MG63 (cell line): ENCODE measurements at regions not wholly inside any gene's neighbourhood (a gene's known extent, or its start where the extent isn't known, plus 50 kb on each side); places are given as distances from the start of the nearest gene placed in this dataset.
A peak's percentile ranks its signal among the peaks of the same experiment; 100 is the strongest.

Experiments
- DNase-seq: peaks from one replicate; pipeline ENCODE4 v3.0.0-alpha.2; 2020
- H3K27me3 ChIP-seq: fragments of 250-450 bp; sonication (Bioruptor Pico); 2 replicates; pipeline ENCODE4 v1.5.1; 2020; ENCODE audit warnings: mild to moderate bottlenecking, moderate library complexity
- H3K36me3 ChIP-seq: fragments of 250-450 bp; sonication (Bioruptor Pico); 2 replicates; pipeline ENCODE4 v1.5.1; 2020; ENCODE audit warnings: mild to moderate bottlenecking, moderate library complexity
- H3K4me3 ChIP-seq: fragments of 250-450 bp; sonication (Bioruptor Pico); 2 replicates; pipeline ENCODE4 v1.5.1; 2020; ENCODE audit warnings: mild to moderate bottlenecking, moderate library complexity
- H3K9me3 ChIP-seq: fragments of 250-450 bp; sonication (Bioruptor Pico); 2 replicates; pipeline ENCODE4 v1.5.1; 2020; ENCODE audit warnings: mild to moderate bottlenecking, moderate library complexity

DNA sequence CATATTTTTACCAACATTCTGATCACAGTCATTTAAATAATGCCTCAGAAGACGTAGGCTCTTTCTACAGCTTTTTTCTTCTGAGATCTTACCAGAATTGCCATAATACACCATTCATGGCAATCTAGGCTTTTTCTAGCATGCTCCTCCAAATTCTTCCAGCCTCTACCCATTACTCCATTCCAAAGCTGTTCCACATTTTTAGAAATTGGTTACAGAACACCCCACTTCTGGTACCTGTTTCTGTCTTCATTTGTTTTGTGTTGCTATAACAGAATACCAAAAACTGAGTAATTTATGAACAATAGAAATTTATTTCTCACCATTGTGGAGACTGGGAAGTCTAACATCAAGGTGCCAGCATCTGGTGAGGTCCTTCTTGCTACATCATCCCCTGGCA is 385.4 kb downstream of the BRINP2 start:
- H3K36me3 ChIP-seq = no peaks in the 10 kb centered on the region
- no peaks in the 10 kb centered on the region for H3K27me3 ChIP-seq
- H3K4me3 ChIP-seq = no peak overlapping the region
- DNase-seq = no peak
- H3K9me3 ChIP-seq = peaks cover 2% of the 10 kb centered on the region; the same call in 1 of the 2 replicates

DNA sequence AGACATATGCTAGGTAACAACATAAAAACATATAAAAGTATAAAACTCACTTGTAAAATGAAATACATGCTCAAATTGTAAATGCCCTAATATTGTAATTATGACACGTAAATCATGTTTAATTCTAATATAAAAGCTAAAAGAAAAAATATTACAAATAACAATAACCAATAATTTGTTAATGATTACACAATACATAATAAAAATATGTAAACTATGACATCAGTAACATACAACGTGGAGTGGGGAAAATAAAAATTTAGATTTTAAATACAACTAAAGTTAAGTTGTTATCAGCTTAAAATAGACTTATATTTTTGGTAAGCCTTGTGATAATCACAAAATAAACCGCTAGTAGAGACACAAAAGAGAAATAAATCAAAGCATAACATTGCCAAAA is 376.4 kb downstream of the BRINP2 start:
- no peaks in the 10 kb centered on the region for H3K9me3 ChIP-seq
- H3K4me3 ChIP-seq = no peak overlapping the region
- no peaks in the 10 kb centered on the region for H3K36me3 ChIP-seq
- no peaks in the 10 kb centered on the region for H3K27me3 ChIP-seq
- DNase-seq = no peak

DNA sequence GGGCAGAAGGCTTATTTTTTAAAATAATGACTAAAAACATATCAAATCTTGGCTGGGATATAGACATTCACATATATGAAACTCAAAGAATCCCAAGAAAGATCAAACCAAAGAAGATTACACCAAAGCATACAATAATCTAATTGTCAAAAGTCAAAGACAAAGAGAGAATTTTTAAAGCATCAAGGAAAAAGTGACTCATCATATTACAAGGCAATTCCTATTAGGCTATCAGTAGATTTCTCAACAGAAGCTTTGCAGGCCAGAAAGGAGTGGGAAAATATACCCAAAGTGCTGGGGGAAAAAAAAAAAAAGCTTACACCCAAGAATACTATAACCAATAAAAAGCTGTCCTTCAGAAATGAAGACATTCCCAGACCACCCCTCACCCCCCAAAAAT is 375.6 kb downstream of the BRINP2 start:
- no peaks in the 10 kb centered on the region for H3K36me3 ChIP-seq
- no peak overlapping the region for H3K4me3 ChIP-seq
- no peaks in the 10 kb centered on the region for H3K9me3 ChIP-seq
- no peak for DNase-seq
- H3K27me3 ChIP-seq = no peaks in the 10 kb centered on the region

DNA sequence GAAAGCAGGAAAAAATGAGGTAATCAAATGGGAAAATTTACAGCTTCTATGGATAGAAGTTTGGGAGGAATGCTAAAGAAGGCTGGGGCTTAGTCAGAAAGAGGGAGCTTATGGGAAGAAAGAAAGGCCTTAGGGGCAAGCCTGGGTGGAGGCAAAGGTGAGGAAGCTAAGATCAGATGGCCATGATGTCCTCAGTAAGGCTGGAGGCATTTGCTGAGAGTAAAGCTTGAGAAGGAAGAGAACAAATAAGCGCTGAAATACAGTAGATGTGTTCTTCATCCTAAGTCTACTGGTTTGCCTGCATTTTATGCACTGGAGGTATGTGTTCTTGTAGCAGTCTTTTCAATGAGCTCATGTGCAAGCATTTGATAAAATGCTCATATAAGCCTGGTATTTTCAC is 355.4 kb downstream of the BRINP2 start:
- H3K36me3 ChIP-seq = no peaks in the 10 kb centered on the region
- H3K4me3 ChIP-seq = no peak overlapping the region
- H3K9me3 ChIP-seq = no peaks in the 10 kb centered on the region
- no peaks in the 10 kb centered on the region; the same call in none of the 2 replicates for H3K27me3 ChIP-seq
- no peak for DNase-seq

DNA sequence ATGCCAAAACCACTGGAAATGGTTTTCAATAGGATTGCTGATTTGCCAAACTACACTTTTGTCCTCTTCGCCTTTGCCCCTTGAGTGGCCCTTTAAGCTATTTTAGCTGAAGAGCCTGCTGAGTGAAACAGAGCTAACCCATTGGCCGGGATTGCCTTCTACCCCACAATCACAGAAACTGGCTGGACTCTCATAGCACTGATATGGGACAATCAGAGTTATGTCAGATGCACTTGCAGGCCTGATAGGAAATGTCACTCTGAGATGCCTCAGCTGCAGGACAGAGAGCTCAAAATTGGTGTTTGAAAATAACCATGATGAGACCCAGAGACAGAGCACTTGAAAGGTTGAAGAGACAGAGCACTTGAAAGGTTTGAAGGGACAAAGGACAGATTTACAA is 354.4 kb downstream of the BRINP2 start:
- no peaks in the 10 kb centered on the region; the same call in none of the 2 replicates for H3K27me3 ChIP-seq

DNA sequence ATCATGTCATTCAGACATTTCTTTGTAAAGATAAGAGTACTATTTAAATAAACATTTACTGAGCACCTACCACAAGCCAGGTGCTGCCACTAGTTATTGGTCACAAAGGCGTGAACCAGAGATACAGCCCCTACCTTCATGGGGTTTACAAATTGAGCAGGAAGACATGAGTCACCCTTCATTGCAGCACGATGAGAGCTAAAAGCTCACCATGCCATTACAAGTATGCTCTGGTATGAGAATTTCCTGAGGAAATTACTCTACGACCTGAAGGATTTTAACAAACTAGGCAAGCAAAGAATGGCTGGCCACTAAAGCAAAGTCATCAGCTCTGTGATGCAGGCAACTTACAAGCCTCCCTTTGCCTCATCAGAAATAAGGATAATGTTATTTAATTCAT is 346.8 kb downstream of the BRINP2 start:
- Histone ChIP-seq H3K36me3 (no peaks in the 10 kb centered on the region), H3K4me3 (no peak overlapping the region), H3K27me3 (no peaks in the 10 kb centered on the region; the same call in none of the 2 replicates), H3K9me3 (no peaks in the 10 kb centered on the region; the same call in 1 of the 2 replicates)
- DNase-seq = no peak

More for the DNA sequence above, 354.4 kb downstream of the BRINP2 start:
- H3K36me3 ChIP-seq = no peaks in the 10 kb centered on the region
- H3K9me3 ChIP-seq = no peaks in the 10 kb centered on the region
- no peak for DNase-seq
- H3K4me3 ChIP-seq = no peak overlapping the region

DNA sequence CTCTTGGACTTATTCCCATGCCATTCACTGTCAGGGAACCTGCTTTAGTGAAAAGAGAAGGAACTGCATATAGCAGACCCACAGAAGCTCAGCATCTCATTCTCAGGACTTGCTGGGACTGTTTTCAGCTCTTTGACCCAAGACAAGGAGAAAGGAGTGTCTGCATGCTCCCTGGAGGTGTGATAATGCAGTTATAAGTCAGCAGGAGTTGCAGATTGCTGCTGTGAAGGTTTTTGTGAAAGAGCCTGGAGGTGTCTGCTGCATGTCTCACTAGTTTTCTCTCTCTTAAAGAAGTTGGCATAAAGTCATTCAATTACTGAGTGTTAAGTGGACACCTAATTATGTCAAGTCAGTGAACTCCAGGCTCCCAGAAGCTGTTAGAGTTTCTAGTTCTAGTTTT is 343.4 kb downstream of the BRINP2 start:
- Histone ChIP-seq H3K9me3 (no peaks in the 10 kb centered on the region; the same call in 1 of the 2 replicates), H3K27me3 (no peaks in the 10 kb centered on the region), H3K4me3 (no peak overlapping the region), H3K36me3 (no peaks in the 10 kb centered on the region)
- DNase-seq = no peak

DNA sequence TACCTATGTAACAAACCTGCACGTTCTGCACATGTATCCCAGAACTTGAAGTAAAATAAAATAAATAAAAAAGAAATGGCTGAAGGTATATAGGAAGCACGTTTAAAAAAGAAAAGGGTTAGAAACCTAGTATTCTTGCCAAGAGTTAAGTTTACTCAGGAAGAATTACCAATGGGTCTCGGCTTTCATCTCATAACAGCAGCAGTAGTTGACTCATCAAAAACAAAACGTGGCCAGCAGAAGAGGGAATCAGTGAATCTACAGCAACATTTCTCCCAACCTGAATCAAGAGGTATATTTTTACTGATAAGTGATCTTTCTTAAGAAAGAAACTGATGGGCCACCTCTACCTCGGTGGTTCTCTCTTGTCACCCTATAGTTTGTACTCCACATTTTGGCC is 340.3 kb downstream of the BRINP2 start:
- no peak overlapping the region for H3K4me3 ChIP-seq
- peaks cover 8% of the 10 kb centered on the region for H3K9me3 ChIP-seq
- no peaks in the 10 kb centered on the region for H3K36me3 ChIP-seq
- DNase-seq = peak; percentile 23
- H3K27me3 ChIP-seq = no peaks in the 10 kb centered on the region

DNA sequence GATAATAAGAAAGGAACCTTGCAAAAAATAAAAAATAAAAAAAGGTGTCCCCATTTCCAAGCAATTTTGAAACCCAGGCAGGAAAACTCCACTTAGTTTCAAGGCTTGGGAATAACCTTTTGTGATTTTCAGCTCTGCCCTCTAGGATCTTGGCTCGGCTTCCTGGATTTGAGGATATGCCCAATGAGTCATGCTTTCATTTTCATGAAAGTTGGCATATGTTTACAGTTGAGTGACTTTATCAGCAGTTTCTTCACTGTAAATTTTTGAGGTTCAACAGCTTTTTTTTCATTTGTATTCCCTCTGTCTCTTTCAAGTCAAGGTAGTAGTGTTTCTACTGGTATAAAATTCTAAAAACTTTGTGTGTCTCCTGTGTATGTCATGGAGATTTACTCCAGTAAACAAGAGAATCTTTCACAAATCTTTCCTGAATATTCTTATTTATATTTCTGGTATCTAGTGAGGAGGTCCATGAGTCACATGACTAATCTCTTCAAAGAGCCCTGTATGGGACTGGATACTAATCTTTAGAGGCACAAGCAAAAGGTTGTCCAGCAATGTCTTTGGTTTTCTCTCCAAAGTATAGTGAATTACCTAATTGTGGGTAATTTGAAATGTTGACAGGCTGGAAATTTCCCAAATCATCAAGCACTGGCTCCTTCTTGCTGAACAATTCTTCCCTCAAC is 335.3 kb downstream of the BRINP2 start:
- DNase-seq = peak; percentile 63
- Histone ChIP-seq H3K4me3 (no peak overlapping the region), H3K36me3 (no peaks in the 10 kb centered on the region), H3K9me3 (peaks cover 11% of the 10 kb centered on the region), H3K27me3 (no peaks in the 10 kb centered on the region)

DNA sequence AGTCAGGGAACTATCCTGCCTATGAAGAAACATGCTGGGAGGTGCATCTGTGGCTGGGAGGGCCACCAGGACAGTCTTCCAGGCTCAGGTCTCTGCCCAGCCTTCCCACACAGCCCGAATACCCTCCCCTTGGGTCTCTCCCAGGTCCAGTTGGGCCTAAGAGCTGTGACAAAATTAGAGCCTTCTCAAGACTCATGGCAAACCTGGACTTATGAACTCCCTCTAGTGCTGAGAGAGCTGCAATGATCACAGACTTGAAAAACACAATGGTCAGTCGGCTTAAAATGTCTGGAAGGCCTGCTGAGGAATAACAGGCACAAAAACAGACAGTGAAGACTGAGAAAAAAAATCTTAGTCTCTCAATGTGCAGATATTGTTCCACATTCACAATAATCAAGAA is 325.1 kb downstream of the BRINP2 start:
- H3K36me3 ChIP-seq = no peaks in the 10 kb centered on the region
- no peak overlapping the region for H3K4me3 ChIP-seq
- no peaks in the 10 kb centered on the region for H3K9me3 ChIP-seq
- no peaks in the 10 kb centered on the region for H3K27me3 ChIP-seq
- no peak for DNase-seq

DNA sequence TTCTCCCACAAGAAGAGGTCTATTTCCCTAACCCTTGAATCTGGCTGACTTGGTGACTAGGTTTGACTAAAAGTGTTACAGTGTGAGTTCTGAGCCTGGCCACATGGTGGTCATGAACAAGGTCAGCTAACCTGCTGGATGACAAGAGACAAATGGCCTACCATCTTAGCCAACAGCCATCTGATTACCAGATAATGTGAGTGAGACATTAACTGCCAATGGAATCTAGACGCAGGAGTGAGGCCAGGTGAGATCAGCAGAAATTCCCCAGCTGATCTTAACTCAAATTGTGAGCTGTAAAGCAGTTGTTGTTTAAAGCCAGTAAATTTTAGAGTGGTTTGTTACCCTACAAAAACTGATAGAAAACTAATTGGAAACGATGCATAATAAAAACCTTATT is 320.0 kb downstream of the BRINP2 start:
- Histone ChIP-seq H3K4me3 (no peak overlapping the region), H3K27me3 (peaks cover 3% of the 10 kb centered on the region; the same call in 1 of the 2 replicates), H3K36me3 (no peaks in the 10 kb centered on the region), H3K9me3 (no peaks in the 10 kb centered on the region)
- no peak for DNase-seq

DNA sequence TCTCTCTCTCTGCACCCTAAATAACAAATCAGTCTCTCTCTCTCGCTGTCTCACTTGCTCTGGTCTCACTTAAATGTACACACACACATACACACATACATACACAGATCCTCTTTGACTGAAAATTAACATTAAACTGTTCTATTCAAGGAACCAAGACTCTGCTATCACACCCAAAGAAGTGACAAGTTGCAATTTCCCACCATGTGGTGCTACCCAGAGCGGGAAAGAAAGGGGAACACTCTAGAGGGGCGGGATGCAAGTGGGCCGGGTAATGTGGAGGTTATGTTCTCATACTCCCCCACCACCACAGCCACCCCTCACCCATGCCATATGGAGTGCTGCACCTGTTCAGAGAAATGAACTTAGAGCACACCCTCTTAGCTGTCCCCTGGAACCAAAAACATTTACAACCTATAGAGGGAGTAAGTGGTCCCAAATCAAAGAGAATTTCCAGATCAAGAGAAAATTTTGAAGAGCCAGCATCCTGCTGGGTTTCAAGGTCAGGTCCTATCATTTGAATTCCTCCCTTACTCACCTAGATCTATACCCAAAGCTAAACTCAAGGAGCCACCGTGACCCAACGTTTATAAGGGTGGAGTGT is 319.4 kb downstream of the BRINP2 start:
- DNase-seq = no peak
- H3K4me3 ChIP-seq = no peak overlapping the region
- no peaks in the 10 kb centered on the region for H3K9me3 ChIP-seq
- H3K36me3 ChIP-seq = no peaks in the 10 kb centered on the region
- H3K27me3 ChIP-seq = peaks cover 3% of the 10 kb centered on the region; the same call in 1 of the 2 replicates

DNA sequence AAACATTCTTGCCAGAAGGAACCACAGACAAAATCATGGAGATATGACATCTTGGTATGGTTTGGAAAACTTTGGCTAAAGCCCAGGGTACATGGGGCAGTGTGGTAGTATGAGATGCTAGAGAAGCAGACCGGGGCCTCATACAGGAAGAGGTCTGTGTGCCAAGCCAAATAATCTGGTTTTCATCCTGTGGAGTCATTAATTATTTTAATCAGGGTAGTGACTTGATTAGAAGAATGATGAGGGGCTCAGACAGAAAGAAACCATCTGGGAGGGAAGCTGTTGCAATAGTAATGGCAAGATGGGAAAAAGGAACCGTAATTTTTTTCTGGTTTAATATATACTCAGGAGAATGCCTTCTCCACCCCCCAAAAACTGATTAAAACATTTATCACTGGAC is 318.0 kb downstream of the BRINP2 start:
- Histone ChIP-seq H3K27me3 (peaks cover 3% of the 10 kb centered on the region; the same call in 1 of the 2 replicates), H3K9me3 (no peaks in the 10 kb centered on the region), H3K36me3 (no peaks in the 10 kb centered on the region), H3K4me3 (no peak overlapping the region)
- DNase-seq = no peak

DNA sequence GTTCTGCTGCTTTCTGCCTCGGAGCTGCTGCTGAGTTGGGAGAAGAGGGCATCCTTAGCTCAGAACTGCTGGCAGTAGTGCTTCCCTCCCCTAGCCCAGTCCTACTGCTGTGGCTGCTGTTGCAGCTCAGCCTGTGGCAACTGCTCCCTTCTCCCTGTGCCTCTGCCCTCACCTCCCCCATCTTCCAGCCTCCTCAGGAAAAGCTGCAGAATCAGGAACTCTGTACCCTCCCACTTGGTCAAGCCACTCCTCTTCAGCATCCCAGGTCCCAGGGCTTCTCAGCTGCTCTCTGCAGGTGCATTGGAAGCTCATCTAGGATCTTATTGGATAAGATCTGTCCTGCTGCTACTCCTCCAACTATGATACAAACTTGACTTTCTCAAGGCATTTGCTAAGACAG is 316.7 kb downstream of the BRINP2 start:
- no peaks in the 10 kb centered on the region for H3K9me3 ChIP-seq
- no peak for DNase-seq
- no peak overlapping the region for H3K4me3 ChIP-seq
- H3K27me3 ChIP-seq = peaks cover 3% of the 10 kb centered on the region; the same call in 1 of the 2 replicates
- H3K36me3 ChIP-seq = no peaks in the 10 kb centered on the region

DNA sequence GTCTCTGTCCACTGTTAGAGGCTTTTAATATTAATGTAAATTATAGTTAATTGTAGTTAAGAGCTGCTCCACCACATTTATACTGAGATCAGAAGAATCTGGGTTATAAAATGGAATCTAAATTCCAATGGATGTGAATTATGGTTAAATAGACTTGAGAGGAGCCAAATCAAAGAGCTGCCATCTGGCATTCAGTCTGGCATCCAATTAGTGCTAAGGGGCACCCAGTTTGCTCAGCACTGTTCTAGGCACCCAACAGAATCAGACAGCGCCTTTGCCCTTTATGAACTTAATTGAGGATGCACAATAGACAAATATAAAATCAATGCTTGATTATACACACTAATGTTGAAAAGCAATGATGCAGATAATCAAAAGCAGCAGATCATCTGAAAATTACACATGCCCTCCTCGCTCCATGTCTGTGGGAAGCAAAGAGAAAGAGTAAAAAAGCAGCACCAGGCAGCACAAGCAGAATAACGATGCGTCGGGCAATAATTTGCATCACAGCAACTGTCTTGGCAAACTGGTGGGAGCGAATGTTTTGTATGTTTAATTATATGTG is 310.1 kb downstream of the BRINP2 start:
- Histone ChIP-seq H3K27me3 (no peaks in the 10 kb centered on the region), H3K9me3 (no peaks in the 10 kb centered on the region), H3K36me3 (no peaks in the 10 kb centered on the region), H3K4me3 (no peak overlapping the region)
- no peak for DNase-seq

DNA sequence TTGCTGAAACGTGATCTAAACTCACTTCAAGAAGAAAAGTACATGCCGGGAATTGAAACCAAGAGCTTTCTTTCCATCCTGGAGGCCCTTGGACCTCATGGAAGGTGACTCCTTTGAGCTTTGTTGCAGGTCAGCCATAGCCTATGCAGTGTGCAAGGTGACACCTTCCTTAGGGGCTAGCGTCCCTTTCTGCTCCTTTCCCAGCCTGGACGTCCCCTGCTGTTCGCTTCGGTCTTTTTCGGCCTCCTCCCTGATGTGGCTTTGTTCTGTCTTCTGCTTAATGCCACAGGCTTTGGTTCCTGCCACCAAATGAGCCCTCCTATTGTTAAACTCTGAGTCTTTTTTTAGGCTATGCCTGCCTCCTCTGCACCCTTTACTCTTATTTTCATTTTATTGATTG is 308.8 kb downstream of the BRINP2 start:
- Histone ChIP-seq H3K27me3 (no peaks in the 10 kb centered on the region), H3K36me3 (no peaks in the 10 kb centered on the region), H3K9me3 (no peaks in the 10 kb centered on the region), H3K4me3 (no peak overlapping the region)
- DNase-seq = no peak

DNA sequence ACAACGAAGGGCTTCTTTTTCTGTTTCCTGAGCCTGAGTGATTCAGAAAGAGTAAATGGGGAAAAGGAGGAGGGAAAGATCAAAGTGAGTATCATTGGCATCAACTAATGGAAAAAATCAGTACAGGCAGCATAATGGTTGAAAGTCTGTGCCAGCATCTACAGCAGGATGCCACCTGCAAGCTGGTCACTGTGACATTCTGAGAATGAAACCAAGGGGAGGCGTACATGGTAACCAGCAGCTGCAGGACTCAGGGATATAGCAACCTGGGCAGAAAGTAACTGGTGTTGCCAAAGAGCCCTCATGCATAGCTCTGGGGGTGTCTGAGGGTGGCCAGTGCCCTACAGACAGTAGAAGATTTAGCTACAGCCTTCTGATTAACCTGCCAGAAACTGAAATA is 305.9 kb downstream of the BRINP2 start:
- H3K9me3 ChIP-seq = no peaks in the 10 kb centered on the region
- no peak for DNase-seq
- no peaks in the 10 kb centered on the region for H3K27me3 ChIP-seq
- no peak overlapping the region for H3K4me3 ChIP-seq
- H3K36me3 ChIP-seq = no peaks in the 10 kb centered on the region

DNA sequence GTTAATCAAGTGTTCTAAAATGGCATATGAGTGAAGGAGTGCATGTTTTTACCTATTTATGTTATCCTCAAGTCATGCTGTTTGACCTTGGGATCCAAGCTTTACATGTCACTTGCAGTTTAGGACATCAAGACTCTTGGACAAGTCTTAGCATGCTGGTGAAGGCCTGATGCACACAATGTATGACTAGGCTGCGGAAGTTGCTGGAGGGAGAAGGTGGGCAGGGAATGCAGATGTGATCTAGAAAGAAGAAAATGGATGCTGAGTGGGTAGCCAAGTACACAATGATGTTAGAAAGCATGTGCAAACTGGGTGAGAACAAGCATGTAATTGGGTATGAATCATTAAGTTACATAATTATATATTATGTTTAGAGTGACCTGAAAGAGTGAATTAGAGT is 301.8 kb downstream of the BRINP2 start:
- no peaks in the 10 kb centered on the region for H3K27me3 ChIP-seq
- no peaks in the 10 kb centered on the region for H3K36me3 ChIP-seq
- no peak overlapping the region for H3K4me3 ChIP-seq
- no peak for DNase-seq
- H3K9me3 ChIP-seq = no peaks in the 10 kb centered on the region
